GM23248 (cell line): ENCODE measurements at regions not wholly inside any gene's neighbourhood (a gene's known extent, or its start where the extent isn't known, plus 50 kb on each side); places are given as distances from the start of the nearest gene placed in this dataset.

Experiments used
- EZH2 ChIP-seq: fragments of 200-600 bp; sonication (generic); IDR thresholded peaks from 2 replicates; pipeline ENCODE4 v1.6.1; 2018; ENCODE audit warnings: antibody characterized with exemption, mild to moderate bottlenecking; ENCODE audit not compliant: insufficient read depth, poor library complexity, severe bottlenecking
- EZH2phosphoT487 ChIP-seq: fragments of 200-600 bp; sonication (generic); IDR thresholded peaks from 2 replicates; pipeline ENCODE4 v1.6.1; 2018; ENCODE audit warnings: antibody characterized with exemption, moderate library complexity, mild to moderate bottlenecking, low read depth; ENCODE audit not compliant: insufficient read depth

GRCh38 chr4:65069177-65069576 is 601.1 kb downstream of the EPHA5 start:
- no peak for TF ChIP-seq EZH2
- no peak for TF ChIP-seq EZH2phosphoT487
